Karpas-422 (cell line): ENCODE measurements at regions not wholly inside any gene's neighbourhood (a gene's known extent, or its start where the extent isn't known, plus 50 kb on each side); places are given as distances from the start of the nearest gene placed in this dataset.

ENCODE experiments used
- DNase-seq: peaks from one replicate; pipeline ENCODE4 v3.0.0-alpha.2; 2015
- H2AFZ ChIP-seq: fragments of 200-600 bp; sonication (generic); 2 replicates; pipeline ENCODE4 v1.6.1; 2014; ENCODE audit warnings: antibody characterized with exemption, low read length, mixed read lengths
- H3K27ac ChIP-seq: fragments of 200-600 bp; sonication (generic); 2 replicates; pipeline ENCODE4 v1.5.1; 2014; ENCODE audit warnings: mild to moderate bottlenecking, low read length, moderate library complexity
- H3K27me3 ChIP-seq: fragments of 200-600 bp; sonication (generic); 2 replicates; pipeline ENCODE4 v1.6.1; 2014; ENCODE audit warnings: low read length, mixed read lengths
- H3K36me3 ChIP-seq: fragments of 200-600 bp; sonication (generic); 2 replicates; pipeline ENCODE4 v1.6.1; 2014; ENCODE audit warnings: low read length, mixed read lengths; ENCODE audit not compliant: insufficient read depth
- H3K4me1 ChIP-seq: fragments of 200-600 bp; sonication (generic); 2 replicates; pipeline ENCODE4 v1.6.1; 2014; ENCODE audit warnings: mild to moderate bottlenecking, low read length, mixed read lengths
- H3K4me2 ChIP-seq: fragments of 200-600 bp; sonication (generic); 2 replicates; pipeline ENCODE4 v1.6.1; 2014; ENCODE audit warnings: low read length, low read depth, mild to moderate bottlenecking; ENCODE audit not compliant: poor library complexity, severe bottlenecking
- H3K4me3 ChIP-seq: fragments of 200-600 bp; sonication (generic); 2 replicates; pipeline ENCODE4 v1.5.1; 2014; ENCODE audit warnings: mild to moderate bottlenecking, antibody characterized with exemption, low read length, mixed read lengths
- H3K79me2 ChIP-seq: fragments of 200-600 bp; sonication (generic); 2 replicates; pipeline ENCODE4 v1.6.1; 2014; ENCODE audit warnings: mild to moderate bottlenecking, low read length, mixed read lengths
- H3K9ac ChIP-seq: fragments of 200-600 bp; sonication (generic); 2 replicates; pipeline ENCODE4 v1.6.0; 2014; ENCODE audit warnings: low read length
- H3K9me2 ChIP-seq: fragments of 200-600 bp; sonication (generic), shearing (Covaris generic); replicated peaks from 2 replicates; pipeline ENCODE4 v1.6.0; 2014; ENCODE audit warnings: mild to moderate bottlenecking, low read length, moderate library complexity; ENCODE audit not compliant: insufficient read depth
- H3K9me3 ChIP-seq: fragments of 300-700, 200-600 bp; sonication (generic); 2 replicates; pipeline ENCODE4 v1.6.1; 2014; ENCODE audit warnings: low read length, mixed read lengths
- H4K20me1 ChIP-seq: fragments of 200-600 bp; sonication (generic); 2 replicates; pipeline ENCODE4 v1.6.1; 2014; ENCODE audit warnings: mild to moderate bottlenecking, antibody characterized with exemption, low read length, low read depth; ENCODE audit not compliant: insufficient read depth

DNA sequence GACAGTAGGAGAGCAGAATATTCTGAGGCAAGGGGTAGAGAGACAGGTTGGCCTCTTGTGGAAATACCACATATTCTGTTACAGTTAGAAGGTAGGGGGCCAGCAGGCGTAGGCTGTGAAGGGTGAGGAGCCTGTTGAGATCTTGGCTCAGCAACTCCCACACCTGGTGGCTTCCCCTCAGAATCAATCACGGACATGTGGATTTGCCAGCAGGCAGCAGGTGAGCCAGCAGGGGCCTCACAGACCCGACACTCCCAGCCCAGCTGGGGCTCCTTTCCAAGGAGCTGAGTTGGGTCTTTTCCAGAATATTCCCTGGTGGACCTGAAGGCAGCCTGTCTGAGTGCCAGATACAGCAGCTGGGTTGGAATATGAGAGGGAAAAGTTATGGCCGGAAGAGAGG lies 150.0 kb upstream of the CRY1 start:
- H4K20me1 ChIP-seq = no peaks in the 10 kb centered on the region
- H3K27me3 ChIP-seq = no peaks in the 10 kb centered on the region
- H2AFZ ChIP-seq = no peak overlapping the region
- no peaks in the 10 kb centered on the region for H3K4me1 ChIP-seq
- H3K4me3 ChIP-seq = no peak overlapping the region
- no peaks in the 10 kb centered on the region for H3K9me3 ChIP-seq
- no peak overlapping the region for H3K27ac ChIP-seq
- H3K9ac ChIP-seq = no peak overlapping the region
- no peaks in the 10 kb centered on the region for H3K79me2 ChIP-seq
- H3K9me2 ChIP-seq = no peaks in the 10 kb centered on the region
- no peak for DNase-seq
- no peak overlapping the region for H3K4me2 ChIP-seq
- no peaks in the 10 kb centered on the region for H3K36me3 ChIP-seq

DNA sequence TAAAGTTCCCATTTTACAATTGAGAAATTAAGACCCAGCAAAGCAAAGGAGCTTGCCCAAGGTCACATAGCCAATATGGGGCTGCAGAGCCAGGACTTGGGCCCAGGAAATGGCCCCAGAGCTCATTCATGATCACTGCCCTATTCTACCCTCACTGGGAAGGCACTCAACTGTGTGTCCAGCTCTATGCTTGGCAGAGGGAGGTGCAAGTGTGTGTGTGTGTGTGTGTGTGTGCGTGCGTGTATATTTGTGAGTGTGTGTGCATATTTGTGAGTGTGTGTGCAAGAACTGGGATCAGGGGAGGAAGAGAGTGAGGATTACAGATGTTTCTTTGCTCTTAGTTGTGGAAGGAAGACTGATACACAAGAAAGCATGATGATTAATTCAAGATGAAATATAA lies 151.2 kb upstream of the CRY1 start:
- no peak overlapping the region for H3K4me2 ChIP-seq
- no peaks in the 10 kb centered on the region for H3K79me2 ChIP-seq
- no peaks in the 10 kb centered on the region for H3K9me3 ChIP-seq
- H3K9ac ChIP-seq = no peak overlapping the region
- DNase-seq = no peak
- H3K27me3 ChIP-seq = no peaks in the 10 kb centered on the region
- H3K9me2 ChIP-seq = no peaks in the 10 kb centered on the region
- no peak overlapping the region for H2AFZ ChIP-seq
- H3K4me3 ChIP-seq = no peak overlapping the region
- no peaks in the 10 kb centered on the region for H3K36me3 ChIP-seq
- no peaks in the 10 kb centered on the region for H3K4me1 ChIP-seq
- no peaks in the 10 kb centered on the region for H4K20me1 ChIP-seq
- H3K27ac ChIP-seq = no peak overlapping the region

- no peak overlapping the region for H3K4me3 ChIP-seq
- no peak overlapping the region for H2AFZ ChIP-seq
- no peaks in the 10 kb centered on the region for H3K9me3 ChIP-seq
- DNase-seq = no peak
- no peak overlapping the region for H3K27ac ChIP-seq
- H4K20me1 ChIP-seq = no peaks in the 10 kb centered on the region
- H3K9me2 ChIP-seq = no peaks in the 10 kb centered on the region
- no peak overlapping the region for H3K4me2 ChIP-seq
- no peaks in the 10 kb centered on the region for H3K27me3 ChIP-seq
- H3K9ac ChIP-seq = no peak overlapping the region
- no peaks in the 10 kb centered on the region for H3K36me3 ChIP-seq
- H3K79me2 ChIP-seq = no peaks in the 10 kb centered on the region
- H3K4me1 ChIP-seq = no peaks in the 10 kb centered on the region
Measured at GRCh38 chr12:107247650-107248049, 154.3 kb upstream of the CRY1 start.

DNA sequence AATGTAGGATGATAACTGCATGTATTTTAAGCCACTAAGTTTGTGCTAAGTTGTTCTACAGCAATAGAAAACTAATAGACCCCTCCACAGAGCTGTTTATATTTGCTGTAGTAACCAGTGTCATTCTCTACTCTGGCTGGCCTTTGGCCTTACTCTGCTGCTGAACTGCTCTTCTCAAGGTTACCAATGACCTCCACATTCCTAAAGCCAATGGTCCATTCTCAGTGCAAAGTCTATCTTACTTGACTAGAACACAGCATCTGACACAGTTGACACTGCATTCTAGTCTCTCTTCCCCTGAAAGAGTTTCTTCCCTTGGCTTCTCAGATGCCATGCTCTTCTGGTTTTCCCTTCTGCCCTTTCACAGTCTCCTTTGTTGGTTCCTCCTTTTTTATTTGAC lies 154.8 kb upstream of the CRY1 start:
- no peak overlapping the region for H3K4me2 ChIP-seq
- H3K9me2 ChIP-seq = no peaks in the 10 kb centered on the region
- H3K9me3 ChIP-seq = no peaks in the 10 kb centered on the region
- no peak for DNase-seq
- H3K4me1 ChIP-seq = no peaks in the 10 kb centered on the region
- no peaks in the 10 kb centered on the region for H3K36me3 ChIP-seq
- no peak overlapping the region for H3K9ac ChIP-seq
- H3K4me3 ChIP-seq = no peak overlapping the region
- H2AFZ ChIP-seq = no peak overlapping the region
- H3K27ac ChIP-seq = no peak overlapping the region
- no peaks in the 10 kb centered on the region for H4K20me1 ChIP-seq
- H3K79me2 ChIP-seq = no peaks in the 10 kb centered on the region
- H3K27me3 ChIP-seq = no peaks in the 10 kb centered on the region

DNA sequence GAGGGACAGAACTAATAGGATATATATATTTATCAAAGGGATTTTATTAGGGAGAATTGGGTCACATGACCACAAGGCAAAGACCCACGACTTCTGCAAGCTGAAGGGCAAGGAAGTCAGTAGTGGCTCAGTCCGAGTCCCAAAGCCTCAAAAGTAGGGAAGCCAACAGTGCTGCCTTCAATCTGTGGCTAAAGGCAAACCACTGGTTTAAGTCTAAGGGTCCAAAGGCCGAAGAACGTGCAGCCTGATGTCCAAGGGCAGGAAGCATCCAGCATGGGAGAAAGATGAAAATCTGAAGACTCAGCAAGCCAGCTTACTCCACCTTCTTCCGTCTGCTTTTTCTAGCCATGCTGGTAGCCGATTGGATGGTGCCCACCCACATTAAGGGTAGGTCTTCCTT lies 157.9 kb upstream of the CRY1 start:
- no peaks in the 10 kb centered on the region for H3K27me3 ChIP-seq
- H3K9me3 ChIP-seq = no peaks in the 10 kb centered on the region
- no peak overlapping the region for H3K4me2 ChIP-seq
- no peak overlapping the region for H3K9ac ChIP-seq
- no peaks in the 10 kb centered on the region for H3K79me2 ChIP-seq
- no peaks in the 10 kb centered on the region for H4K20me1 ChIP-seq
- no peaks in the 10 kb centered on the region for H3K4me1 ChIP-seq
- H3K27ac ChIP-seq = no peak overlapping the region
- no peak overlapping the region for H2AFZ ChIP-seq
- DNase-seq = no peak
- H3K4me3 ChIP-seq = no peak overlapping the region
- H3K36me3 ChIP-seq = no peaks in the 10 kb centered on the region
- H3K9me2 ChIP-seq = no peaks in the 10 kb centered on the region

GRCh38 chr12:107253361-107253760 lies 160.0 kb upstream of the CRY1 start:
- no peak for DNase-seq
- Histone ChIP-seq H3K79me2 (no peaks in the 10 kb centered on the region), H2AFZ (no peak overlapping the region)

DNA sequence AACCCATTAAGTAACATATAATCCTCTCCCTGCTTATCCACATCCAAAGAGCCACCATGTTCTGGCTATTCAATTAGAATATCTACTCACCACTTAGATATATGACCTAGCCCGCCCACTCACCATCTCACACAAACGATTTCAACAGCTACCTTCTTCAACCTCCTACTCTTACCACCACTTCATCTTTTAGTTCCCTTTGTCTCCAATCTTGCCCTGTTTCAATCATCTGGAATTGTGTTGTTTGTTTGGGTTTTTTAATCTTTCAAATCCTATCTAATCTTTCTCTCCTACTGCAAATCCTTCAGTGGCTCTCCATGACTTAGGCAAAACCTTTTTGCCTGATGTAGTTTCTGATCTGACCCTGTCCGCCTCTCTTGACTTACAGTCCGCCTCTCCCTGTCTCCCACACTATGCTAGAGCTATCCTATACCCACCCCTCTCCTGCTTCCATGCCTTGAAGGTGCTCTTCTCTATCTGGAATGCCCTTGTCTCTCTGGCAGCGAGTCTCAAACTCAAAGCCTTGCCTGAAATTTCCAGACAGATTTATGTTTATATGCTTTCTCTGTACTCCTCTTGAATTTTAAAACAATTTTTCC lies 161.0 kb upstream of the CRY1 start:
- Histone ChIP-seq H4K20me1 (no peaks in the 10 kb centered on the region), H2AFZ (no peak overlapping the region), H3K9me3 (no peaks in the 10 kb centered on the region), H3K9me2 (no peaks in the 10 kb centered on the region), H3K36me3 (no peaks in the 10 kb centered on the region), H3K27ac (no peak overlapping the region), H3K4me1 (no peaks in the 10 kb centered on the region), H3K27me3 (no peaks in the 10 kb centered on the region), H3K79me2 (no peaks in the 10 kb centered on the region), H3K9ac (no peak overlapping the region), H3K4me2 (no peak overlapping the region), H3K4me3 (no peak overlapping the region)
- no peak for DNase-seq

More at GRCh38 chr12:107253361-107253760, 160.0 kb upstream of the CRY1 start:
- H3K9me3 ChIP-seq = no peaks in the 10 kb centered on the region
- no peak overlapping the region for H3K27ac ChIP-seq
- H3K9me2 ChIP-seq = no peaks in the 10 kb centered on the region
- no peaks in the 10 kb centered on the region for H3K36me3 ChIP-seq
- no peak overlapping the region for H3K9ac ChIP-seq
- H3K4me1 ChIP-seq = no peaks in the 10 kb centered on the region
- no peaks in the 10 kb centered on the region for H3K27me3 ChIP-seq
- no peaks in the 10 kb centered on the region for H4K20me1 ChIP-seq
- no peak overlapping the region for H3K4me2 ChIP-seq
- no peak overlapping the region for H3K4me3 ChIP-seq

- Histone ChIP-seq H3K79me2 (no peaks in the 10 kb centered on the region), H3K27ac (no peak overlapping the region), H2AFZ (no peak overlapping the region), H3K9ac (no peak overlapping the region), H4K20me1 (no peaks in the 10 kb centered on the region), H3K9me3 (no peaks in the 10 kb centered on the region), H3K9me2 (no peaks in the 10 kb centered on the region), H3K27me3 (no peaks in the 10 kb centered on the region), H3K4me2 (no peak overlapping the region), H3K36me3 (no peaks in the 10 kb centered on the region), H3K4me1 (no peaks in the 10 kb centered on the region), H3K4me3 (no peak overlapping the region)
- DNase-seq = no peak
Measured at GRCh38 chr12:107258780-107259179, 165.4 kb upstream of the CRY1 start.

- Histone ChIP-seq H3K36me3 (no peaks in the 10 kb centered on the region), H3K4me3 (no peak overlapping the region), H4K20me1 (no peaks in the 10 kb centered on the region), H3K27me3 (no peaks in the 10 kb centered on the region; the same call in 1 of the 2 replicates), H2AFZ (no peak overlapping the region), H3K9ac (no peak overlapping the region), H3K4me1 (no peaks in the 10 kb centered on the region), H3K9me3 (no peaks in the 10 kb centered on the region), H3K79me2 (no peaks in the 10 kb centered on the region), H3K4me2 (no peak overlapping the region), H3K9me2 (no peaks in the 10 kb centered on the region), H3K27ac (no peak overlapping the region)
- DNase-seq = no peak
Measured at GRCh38 chr12:107263980-107264379, 170.6 kb upstream of the CRY1 start.
